Fibroblast of lung (primary cell): ENCODE measurements at regions not wholly inside any gene's neighbourhood (a gene's known extent, or its start where the extent isn't known, plus 50 kb on each side); places are given as distances from the start of the nearest gene placed in this dataset.

Source experiments
- CTCF ChIP-seq, 2 donors: IDR thresholded peaks in 1 of 2; conservative IDR thresholded peaks in 1 of 2; 1 replicate in 1 of 2; 2 replicates in 1 of 2; pipeline ENCODE4 v1.5.1; 2011 to 2012; ENCODE audit warnings: low read length in 2 of 2, control low read depth in 1 of 2, inconsistent platforms in 1 of 2, low read depth in 1 of 2, mild to moderate bottlenecking in 1 of 2
- EZH2 ChIP-seq: IDR thresholded peaks from 2 replicates; pipeline ENCODE4 v1.5.1; 2012; ENCODE audit warnings: low read length, control low read depth, mild to moderate bottlenecking; ENCODE audit errors: missing control alignments

- no peak for TF ChIP-seq CTCF (conservative IDR thresholded peaks at IDR 0.05 in 1 of 2, IDR thresholded peaks at IDR 0.05 in 1 of 2; ENCODE audit: low read depth in 1 of 2, low read length in 2 of 2)
- TF ChIP-seq EZH2 = no peak
Observed at GRCh38 chr4:65193985-65194384, 476.3 kb downstream of the EPHA5 start.
